ENCODE measurements at regions not wholly inside any gene's neighbourhood (a gene's known extent, or its start where the extent isn't known, plus 50 kb on each side); places are given as distances from the start of the nearest gene placed in this dataset.

- TF ChIP-seq RAD21 (IDR thresholded peaks at IDR 0.05; ENCODE audit: low read depth) = no peak
- TF ChIP-seq TAF1 (IDR thresholded peaks at IDR 0.05; ENCODE audit: low read depth) = no peak
- TF ChIP-seq TEAD4 (IDR thresholded peaks at IDR 0.05) = no peak
Measured at GRCh38 chr6:150492507-150492906, 107.2 kb upstream of the PLEKHG1 start.
